ENCODE measurements at regions not wholly inside any gene's neighbourhood (a gene's known extent, or its start where the extent isn't known, plus 50 kb on each side); places are given as distances from the start of the nearest gene placed in this dataset.

DNA sequence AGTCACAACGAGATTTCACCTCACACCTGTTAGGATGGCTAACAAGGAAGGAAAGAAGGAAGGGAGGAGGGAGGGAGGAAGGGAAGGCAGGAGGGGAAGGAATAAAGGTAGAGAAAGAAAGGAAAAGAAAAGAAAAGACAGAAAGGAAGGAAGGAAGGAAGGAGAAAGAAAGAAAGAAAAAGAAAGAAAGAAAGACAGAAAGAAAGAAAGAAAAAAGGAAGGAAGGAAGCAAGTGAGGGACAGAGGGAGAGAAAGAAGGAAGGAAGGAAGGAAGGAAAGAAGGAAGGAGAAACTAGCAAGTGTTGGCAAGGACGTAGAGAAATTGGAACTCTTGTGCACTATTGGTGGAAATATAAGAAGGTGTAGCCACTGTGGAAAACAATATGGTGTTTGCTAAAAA lies 52.2 kb downstream of the CCDC185 start:
- no peak for DNase-seq

DNA sequence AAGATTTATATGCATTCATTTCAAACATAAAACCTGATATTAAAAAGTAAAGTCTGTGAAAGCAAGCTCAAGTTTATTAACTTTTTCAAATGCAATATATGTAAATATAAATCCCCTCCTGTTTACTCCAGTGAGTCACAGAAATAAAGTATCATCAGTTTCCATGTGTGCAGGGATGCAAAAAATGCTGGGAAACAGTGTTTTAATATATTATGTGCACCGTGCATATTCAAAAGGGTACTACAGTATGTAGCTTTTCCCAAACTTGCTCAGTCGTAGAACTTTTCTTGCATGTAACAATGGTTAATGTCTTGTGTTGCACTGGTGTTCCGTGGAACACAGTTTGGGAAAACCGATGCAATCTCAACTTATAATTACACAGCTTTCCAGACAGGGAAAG lies 60.7 kb downstream of the CCDC185 start:
- no peak for DNase-seq

DNA sequence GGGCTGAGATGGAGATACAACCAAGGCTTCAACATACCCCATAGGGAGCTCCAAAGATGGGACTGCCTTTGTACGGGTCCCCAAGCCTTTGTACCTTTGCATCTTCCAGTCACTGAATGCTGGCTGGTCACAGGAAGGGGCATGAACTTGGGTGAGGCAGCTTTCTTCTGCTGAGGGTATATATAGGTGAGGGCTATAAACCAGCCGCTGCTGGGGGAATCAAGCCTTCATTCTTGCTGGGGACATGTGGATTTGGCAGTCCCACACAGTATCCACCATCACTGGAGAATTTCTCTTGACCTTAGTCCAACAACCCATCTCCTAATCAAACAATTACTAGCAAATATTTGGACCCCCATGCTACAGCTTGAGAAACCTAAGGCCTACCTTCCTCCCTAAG lies 61.7 kb downstream of the CCDC185 start:
- DNase-seq = no peak

DNA sequence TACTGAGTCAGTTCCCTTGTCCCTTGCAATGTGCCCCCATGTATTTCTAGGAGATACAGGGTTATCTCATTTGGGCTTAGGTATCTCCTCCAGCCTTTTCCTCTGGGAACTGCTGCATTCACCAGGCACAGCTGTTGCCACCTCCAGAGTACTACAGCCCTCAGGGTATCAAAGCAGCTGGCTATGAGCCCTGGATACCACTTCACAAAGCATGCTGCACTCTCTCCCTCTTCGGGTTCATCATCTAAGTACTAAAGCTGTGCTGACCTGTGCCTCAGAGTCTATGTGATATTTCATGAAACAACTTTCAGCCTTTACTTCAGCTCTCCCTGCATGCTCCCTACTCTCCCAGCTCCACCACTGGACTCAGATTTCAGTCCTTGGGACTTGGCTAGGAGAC lies 62.3 kb downstream of the CCDC185 start:
- no peak for DNase-seq

DNA sequence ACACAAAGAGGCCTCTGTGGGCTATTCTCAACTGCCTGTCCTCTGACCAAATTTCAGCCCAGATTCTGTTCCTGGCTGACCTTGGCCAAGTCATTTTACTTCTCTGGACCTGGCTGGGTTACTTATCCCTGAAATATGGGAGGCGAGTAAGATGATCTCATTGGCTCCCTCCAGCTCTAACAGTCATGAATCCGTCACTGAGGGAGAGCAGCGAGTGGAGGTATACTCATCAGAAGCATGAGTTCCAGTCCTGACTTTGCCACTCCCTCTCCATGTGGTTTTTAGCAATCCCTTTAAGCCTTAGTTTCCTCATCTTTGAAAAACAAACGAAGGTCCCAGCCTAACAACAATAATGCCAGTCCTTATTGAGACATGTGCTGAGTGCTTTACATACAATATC lies 63.5 kb downstream of the CCDC185 start:
- DNase-seq = no peak

DNA sequence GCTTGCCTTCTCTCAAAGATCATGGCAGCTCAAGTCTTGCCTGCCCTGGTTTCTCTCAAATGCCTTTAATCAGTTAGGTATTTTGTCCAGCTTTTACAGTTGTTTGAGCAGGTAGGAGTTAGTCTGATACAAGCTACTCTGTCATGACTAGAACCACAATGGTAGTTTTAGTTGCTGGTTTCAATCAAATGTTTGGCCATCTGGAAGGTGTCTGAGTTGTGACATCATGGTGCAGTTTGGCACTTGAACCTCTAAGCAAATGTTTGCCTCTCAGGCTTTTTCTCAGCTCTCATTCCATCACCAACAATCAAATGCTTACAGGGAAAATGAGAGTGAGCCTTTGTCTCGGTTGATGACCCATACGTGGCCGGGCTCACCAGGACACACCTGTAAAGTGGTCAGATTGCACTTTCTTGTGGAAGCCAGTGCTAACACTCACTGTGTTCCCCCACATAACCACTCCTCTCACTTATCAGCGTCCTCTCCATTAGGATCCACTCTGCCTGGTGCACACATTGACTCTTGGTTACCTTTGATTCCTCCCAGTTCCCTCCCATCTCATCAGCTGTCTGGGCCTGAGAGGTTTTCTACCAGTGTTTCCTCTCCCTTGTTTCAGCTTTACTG lies 67.5 kb downstream of the CCDC185 start:
- no peak for DNase-seq

DNA sequence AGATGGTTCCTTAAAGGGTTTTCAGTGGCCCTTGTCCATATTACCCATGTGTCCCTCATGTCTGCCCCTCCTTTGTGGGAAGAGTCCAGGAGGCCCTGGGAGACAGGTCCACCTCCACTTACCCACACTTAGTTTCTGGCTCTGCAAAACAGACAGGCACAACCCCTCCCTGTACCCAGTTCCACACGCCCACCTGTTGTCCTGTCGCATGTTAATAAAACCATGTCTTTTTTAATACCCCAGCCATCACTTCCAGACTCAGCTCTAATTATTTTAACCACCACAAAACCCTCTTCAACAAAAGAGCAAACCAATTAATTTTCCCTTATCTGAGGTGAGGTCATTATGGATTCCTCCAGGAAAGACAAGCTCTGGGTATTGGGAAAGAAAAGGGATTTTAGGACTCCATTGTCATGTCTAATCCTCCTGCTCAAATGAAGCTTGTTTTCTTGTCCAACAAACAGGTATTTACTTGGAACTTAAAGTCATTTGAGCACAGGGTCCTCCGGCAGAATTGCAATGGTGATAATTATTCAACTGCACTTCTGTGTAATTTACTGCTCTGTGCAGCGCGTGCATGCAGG lies 68.9 kb downstream of the CCDC185 start:
- no peak for DNase-seq

DNA sequence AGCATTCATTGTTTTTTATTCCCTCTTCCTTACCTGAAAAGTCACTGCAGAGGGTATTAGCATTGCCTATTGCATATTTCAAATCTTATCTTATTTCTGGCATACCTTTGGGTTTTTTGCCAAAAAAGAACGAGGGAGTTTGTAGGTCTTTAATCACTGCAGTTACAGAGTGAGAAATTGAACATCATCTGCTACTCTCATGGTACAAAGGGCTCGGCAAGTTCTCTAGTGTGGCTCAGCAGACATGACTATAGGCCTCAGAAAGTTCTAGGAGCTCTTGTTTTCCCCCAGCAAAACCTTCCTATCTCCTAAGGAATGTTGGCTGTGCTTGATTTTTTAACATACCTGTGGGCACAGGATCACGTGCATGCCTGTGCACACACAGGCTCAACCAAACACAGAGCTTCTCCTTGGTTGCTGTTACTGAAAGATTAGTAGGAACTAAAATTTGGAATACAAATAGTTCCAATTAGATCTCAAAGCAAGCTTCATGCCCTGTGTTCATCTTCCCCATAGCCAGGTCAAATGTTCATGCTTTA lies 69.7 kb downstream of the CCDC185 start:
- DNase-seq = no peak

DNA sequence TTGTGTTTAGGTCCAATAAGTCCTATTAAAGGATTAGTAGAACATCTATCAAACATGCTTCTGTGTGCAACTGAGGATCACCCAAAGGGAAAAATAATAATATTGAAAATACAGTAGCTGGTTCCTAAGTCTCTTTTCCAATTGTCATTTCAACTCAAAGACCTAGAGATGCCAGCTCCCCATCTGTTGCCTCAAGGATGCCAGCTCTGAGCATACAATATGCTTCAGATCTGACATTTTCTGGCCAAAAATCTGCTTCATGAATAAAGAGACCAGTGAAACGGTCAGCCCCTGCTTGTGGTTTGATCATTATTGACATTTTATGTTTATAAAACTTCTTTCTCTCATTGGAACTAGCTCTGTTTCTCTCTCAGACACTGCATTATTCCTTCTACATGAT lies 72.9 kb downstream of the CCDC185 start:
- DNase-seq = no peak

DNA sequence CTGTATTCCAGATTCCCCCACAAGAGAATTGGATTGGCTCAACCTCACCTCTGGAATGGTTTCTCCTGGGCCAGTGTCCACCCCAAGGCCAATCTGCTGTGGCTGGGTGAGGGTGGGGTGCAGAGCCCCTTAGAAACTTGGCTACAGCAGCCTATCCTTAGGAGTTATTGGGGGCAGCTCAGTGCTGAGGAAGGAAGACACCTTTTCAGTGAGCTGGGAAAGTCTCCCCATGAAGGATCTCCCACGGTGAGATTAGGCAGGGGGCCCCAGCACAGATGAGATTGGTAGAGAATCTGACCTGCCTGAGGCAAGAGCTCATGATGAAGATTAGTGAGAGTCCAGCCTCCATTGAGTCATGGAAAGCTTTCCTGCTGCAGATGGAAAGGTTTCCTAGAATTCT lies 78.4 kb downstream of the CCDC185 start:
- no peak for DNase-seq

DNA sequence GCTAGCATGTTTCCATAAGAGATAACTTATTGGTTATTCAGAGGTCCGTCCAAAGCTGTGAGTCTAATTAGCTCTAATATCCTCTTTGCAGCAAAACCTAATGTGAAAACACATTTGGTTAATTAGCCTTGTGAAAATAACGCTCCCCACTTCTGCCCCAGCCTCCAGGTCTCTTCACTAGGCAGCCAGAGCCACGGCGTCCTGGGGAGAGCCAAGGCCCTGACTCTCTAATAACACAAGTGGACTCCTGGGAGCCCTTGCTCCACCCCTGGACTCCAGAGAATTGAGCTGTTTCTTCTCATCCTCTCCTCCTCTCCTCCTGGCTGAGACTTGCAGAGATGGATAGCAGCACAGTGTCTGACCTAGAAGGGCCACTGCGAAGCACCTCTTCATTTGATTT lies 78.8 kb downstream of the CCDC185 start:
- DNase-seq = no peak

DNA sequence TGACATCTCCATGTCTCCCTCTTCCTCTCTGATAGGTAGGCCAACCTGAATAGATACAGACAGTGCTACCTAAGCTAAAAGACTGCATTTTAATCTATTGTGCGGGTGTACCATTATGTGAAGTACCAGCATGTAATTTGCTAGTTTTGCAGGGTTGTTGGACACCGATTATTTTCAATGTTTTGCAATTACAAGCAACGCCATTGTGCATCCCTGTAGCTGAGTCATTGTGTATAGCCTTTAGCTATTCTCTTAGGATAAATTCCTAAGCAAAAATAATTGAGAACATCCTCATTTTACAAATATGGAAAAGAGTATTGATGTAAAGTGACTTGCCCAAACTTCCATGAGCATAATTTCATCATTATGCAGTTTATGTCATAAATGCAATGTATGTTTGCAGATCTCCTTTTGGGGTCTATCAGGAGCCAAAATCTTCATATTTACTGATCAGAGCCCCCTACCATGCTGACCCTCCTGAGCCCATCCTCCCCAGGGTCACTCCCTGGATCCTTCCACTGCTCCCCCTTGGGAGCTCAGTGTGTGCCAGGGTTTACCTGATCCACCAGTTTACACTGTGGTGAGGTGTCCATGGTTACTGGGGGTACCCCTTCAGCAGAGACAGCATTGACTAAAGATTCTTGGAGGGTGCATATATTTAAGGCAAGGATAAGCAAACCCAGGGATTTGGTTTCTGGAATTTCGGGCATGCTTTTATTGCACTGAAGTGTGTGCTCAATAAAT lies 80.6 kb downstream of the CCDC185 start:
- no peak for DNase-seq

DNA sequence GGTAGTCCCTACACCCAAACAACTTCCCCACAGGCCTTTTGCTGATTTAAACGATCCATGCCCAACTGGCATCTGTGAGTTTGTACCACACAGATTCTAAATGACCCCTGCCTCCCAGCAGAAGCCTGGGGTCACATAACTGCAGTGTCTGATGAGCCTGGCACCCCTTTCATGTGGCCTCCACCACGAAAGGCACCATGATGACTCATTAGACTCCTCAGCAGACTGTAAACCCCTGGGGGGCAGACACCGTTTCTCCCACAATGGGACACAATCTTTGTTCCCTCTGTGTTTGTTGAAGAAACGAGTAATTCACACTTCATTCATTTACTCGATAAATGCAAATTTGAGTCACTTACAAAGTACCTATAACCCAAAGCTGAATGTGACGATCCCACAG lies 81.6 kb downstream of the CCDC185 start:
- no peak for DNase-seq

DNA sequence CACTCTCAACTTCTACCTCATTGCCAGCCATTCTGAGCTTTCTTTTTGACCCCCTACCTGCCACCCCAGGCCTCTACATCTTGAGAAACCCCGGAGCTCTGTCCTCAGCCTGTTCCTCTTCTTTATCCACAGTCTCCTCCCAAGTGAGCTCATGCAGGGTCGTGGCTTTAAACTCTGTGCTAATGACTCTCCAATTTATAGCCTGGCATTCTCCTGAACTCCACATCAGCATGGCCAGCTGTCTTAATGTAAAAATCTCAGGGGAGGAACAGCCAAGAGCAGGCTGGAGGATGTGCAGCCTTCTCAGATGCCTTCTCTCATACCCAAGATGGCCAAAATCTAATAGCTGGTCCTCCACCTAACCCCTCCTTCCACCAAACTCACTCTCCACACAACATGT lies 84.2 kb downstream of the CCDC185 start:
- DNase-seq = no peak

DNA sequence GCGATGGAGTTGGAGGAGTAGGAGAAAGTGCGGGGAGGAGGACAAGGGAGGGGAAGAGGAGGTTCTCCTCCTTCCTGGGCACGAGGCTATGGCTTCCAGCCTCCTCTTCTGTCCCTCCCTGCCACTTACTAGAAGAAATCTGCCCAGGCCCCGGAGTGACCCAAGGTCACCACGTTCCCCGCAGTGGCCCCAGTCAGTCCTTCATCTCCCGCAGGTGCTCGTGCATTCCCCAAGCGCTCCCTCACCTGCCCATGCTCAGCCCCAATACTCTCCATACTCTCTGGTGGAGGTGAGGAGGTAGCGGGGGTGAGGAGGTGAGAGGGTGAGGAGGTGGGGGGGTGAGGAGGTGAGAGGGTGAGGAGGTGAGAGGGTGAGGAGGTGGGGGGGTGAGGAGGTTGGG lies 85.4 kb downstream of the CCDC185 start:
- no peak for DNase-seq

DNA sequence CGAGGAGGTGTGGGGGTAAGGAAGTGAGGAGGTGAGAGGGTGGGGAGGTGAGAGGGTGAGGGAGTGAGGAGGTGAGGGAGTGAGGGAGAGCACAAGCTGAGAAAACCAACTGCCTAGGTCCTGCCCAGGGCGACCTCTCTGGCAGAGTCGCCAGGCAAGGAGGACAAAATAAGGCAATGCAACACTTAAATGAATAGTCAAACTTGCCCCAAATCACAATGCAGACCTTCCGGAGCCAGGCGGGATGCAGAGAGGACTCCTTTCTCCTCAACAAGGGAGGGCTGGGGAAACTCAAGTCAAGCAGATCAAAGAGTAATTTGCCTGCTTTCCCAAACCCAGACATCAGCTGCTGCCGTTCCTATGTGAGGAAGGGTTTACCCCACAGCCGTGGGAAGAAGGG lies 86.0 kb downstream of the CCDC185 start:
- no peak for DNase-seq

DNA sequence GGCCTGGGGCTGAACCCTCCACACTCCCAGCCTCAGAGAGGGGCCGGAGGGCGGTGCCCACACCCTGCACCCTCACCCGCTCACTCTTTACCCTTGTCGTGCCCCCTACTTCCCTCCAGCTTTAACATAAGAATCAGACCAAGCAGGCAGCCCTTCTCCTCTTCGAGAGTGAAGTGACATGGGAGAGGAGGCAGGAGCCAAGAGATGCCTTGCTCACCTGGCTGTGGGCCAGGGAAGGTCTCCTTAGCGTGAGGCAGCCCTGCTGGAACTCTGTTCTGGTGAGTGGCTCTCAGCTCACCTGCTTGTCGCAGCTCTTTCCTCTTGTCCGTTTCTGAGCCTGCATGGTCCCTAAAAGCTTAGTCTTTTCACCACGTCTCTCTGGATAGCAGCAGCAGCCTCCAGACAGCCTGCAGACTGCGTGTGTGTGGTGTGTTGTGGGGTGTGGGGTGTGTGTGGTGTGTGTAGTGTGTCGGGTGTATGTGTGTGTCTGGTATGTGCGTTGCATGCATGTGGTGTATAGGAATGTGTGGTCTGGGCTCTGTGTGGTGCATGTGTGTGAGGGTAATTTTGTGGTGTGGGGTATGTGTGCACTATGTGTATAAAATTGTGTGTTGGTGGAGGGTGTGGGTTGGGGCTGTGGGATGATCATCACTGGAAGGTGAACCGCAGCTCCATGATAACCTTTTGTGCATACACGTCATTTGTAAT lies 86.7 kb downstream of the CCDC185 start:
- DNase-seq = peak; percentile 18

DNA sequence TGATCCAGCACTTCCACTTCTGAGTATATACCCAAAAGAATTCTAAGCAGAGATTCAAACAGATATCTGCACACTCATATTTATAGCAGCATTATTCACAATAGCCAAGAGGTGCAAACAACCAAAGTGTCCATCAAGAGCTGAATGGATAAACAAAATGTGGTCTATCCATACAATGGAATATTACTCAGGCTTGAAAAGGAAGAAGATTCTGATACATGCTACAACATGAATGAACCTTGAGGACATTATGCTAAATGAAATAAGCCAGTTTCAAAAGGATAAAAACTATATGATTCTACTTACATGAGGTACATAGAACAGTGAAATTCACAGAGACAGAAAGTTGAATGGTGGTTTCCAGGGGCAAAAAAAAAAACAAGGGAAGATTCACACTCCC lies 88.9 kb downstream of the CCDC185 start:
- no peak for DNase-seq

DNA sequence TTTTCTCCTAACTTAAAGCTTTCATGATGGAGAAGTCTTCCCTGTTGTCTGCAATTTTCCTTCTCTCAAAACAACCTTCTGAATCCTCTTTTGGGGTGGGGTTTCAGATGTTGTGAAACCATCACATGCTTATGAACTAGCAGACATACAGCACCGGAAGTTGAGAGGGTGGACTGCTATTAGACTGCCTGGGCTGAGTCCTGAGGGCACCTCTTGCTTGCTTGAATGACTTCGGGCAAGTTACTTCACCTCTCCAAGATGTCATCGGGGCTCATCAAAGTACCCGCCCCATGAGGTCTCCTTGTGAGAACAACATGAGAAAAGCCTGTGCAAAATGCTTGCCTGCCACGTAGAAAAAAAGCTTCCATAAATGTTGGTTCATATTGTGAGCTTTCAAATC lies 89.6 kb downstream of the CCDC185 start:
- no peak for DNase-seq

DNA sequence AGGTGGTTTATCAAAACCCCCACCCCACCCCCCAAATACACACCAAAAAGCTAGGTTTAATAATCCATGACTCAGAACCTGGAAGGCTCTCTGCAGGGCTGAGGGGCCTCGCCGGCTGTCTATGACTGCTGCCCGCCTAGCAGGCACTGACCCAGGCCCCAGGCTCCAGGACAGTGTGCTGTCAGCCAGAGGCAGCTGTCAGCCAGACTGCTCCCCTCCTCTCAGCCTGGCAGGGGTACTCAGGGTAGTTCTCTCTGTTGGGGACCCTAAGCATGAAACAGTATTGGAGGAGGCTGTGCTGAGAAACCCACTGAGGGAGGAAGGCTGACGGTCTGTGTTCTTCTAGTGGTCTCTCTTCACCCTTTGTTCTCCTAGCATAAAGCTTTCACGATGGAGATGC lies 90.3 kb downstream of the CCDC185 start:
- DNase-seq = no peak

DNA sequence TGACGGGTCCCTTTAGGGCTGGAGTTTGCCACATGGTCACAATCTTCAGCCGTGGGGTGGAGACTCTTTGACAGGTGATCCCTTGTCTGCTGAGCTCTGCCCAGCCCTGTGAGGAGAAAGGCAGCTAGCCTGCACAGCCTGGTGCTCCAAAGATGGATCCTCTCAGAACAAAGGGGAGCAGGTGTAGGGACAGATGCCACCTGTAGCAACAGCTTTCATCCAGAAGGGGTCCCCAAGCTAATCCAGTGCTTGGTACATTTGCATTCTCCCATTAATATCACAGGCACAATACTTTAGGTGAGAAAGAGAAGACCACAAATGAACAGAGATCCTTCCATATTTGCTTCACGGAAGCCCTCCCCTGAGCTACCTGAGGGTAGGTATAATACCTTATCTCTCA lies 93.2 kb downstream of the CCDC185 start:
- DNase-seq = no peak

DNA sequence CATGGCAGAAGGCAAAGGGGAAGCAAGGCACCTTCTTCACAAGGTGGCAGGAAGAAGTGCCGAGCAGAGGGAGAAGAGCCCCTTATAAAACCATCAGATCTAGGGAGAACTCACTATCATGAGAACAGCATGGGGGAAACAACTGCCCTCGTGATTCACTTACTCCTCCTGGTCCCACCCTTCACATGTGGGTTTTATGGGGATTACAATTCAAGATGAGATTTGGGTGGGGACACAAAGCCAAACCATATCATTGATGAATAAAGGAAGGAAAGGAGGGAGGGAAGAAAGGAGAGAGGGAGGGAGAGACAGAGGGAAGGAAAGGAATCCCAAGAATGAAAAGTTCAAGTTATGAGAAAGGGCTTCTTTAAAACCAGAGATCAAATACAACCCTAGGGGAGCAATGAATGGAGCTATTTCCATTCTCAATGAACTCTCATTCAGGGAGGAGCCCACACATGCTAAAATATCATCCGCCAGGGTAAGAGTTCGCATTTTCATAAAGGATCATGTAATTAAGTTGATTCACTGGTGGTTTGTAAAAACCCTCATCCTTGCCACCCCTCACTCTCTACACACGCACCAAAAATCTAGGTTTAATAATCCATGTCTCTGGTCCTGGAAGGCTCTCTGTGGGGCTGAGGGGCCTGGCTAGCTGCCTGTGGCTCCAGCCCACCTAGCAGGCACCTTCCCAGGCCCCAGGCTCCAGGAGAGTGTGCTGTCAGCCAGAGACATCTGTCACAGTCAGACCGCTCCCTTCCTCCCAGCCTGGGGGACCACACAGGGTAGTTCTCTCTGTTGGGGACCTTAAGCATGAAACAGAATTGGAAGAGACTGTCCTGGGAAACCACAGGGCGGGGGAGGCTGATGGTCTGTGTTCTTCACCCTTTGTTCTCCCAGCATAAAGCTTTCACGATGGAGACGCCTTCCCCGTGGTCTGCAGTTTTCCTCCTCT lies 94.0 kb downstream of the CCDC185 start:
- DNase-seq = no peak

DNA sequence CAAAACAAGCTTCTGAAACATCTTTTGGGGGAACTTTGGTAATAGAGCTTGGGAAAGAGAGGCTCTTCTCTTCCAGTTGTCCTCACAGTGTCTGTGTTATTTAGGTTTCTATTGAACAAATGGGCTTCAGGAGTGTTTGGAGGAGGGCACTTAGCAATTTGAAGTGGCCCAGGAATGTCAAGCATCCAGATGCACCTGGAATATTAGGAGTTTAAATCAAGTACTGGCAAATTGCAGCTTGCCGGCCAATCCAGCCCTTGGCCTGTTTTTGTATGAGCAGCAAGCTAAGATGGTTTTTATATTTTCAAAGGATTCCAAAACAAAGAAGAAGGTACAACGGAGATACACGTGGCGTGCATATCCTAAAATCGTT lies 94.7 kb downstream of the CCDC185 start:
- DNase-seq = no peak
